GM21526 (cell line): ENCODE measurements at regions not wholly inside any gene's neighbourhood (a gene's known extent, or its start where the extent isn't known, plus 50 kb on each side); places are given as distances from the start of the nearest gene placed in this dataset.

Source experiments
- ATAC-seq: cut with Tn5 transposase; IDR thresholded peaks from one replicate; pipeline ENCODE4 v1.9.1; 2021; ENCODE audit warnings: moderate library complexity; ENCODE audit not compliant: unreplicated experiment, low FRiP score

DNA sequence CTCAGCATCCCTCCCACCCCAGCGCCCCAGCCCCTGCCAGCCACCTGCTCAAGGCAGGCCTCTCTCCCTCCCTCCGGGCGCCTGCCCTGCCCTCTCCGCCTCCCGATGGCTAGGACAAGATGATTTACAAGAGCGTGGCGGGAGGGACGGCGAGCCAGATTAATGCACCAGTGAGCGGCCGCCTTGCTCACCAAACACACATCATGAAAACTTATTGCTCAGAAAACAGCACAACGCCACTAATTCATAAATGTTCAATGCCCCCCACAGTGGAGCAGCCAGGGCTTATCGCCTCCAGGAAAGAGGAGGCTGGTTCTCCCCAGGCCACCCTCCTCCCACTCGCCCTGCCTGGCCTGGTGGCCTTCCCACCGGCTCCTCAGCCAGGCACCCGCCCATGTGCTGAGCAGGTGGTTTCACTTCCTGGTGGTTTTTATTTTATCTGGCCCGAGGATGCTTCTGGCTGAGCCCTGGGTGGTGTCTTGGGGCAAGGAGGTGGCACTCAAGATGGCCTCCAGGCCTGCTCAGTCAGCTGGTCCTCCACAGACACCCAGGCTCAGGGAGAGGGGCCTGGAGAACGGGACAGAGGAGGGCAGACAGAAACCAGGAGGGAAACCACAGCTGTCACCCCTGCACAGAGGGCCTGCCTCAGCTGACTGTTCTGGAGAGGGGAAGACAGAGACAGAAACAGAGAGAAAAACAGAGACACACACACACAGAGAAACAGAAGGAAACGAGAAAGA is 284.9 kb downstream of the UACA start:
- no peak for ATAC-seq

DNA sequence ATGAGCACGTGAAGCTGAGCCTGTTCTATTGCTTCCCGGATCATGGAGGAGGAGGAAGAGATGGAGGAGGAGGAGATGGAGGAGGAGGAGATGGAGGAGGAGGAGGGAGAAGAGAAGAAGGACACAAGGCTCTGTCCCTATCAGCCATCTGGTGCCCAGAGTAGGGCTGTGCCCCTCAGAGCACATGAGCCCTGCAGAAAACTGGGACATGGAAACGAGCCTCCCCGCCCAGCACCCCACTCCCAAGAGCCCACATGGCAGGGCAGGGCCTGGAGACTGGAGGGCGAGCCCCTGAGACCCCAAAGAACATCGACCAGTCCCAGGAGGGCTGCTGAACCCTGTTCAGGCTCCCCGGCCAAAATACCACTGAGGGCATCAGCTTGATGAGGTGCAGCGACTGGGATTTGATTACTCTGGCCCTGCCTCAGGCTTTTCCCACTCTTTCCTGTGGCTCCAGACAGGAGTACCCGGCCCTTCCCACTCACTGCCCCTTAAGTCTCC is 285.6 kb downstream of the UACA start:
- ATAC-seq, result no peak

DNA sequence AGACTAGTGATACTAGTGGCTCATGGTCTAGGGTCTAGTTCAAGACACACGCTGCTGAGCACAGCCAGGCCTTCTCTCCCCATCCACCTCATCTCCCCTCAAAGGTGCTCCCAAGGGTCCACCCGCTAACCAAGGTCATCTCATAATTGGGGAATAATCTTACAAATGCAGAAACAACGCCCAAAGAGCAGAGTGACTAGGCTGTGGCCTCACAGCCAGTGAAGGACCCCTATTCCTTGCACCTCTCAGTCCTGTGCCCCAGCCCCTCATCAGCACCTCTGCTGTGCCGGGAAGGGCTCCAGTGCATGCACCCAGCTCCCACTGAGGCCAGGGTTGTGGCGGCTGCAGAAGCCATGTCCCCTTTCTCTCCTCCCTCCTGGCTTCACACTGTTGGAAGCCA is 286.9 kb downstream of the UACA start:
- no peak for ATAC-seq

DNA sequence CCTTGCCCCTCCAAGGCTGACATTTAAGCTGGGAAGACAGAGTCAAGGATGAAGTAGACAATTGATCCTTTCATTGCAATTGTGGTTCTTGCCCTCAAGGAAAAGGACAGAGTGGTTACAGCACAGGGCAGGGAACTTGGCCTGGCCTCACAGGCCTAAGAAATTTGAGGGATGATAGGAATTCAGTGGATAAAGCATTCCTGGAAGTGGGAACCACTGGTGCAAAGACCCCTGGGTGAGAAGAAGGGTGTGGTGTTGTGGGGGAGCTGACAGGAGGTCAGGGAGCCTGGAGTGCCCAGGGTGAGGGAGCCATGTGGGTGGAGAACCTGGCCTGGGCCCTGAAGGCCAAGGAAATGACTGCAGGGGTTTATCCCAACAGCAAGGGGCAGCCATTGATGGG is 287.4 kb downstream of the UACA start:
- ATAC-seq, result no peak

DNA sequence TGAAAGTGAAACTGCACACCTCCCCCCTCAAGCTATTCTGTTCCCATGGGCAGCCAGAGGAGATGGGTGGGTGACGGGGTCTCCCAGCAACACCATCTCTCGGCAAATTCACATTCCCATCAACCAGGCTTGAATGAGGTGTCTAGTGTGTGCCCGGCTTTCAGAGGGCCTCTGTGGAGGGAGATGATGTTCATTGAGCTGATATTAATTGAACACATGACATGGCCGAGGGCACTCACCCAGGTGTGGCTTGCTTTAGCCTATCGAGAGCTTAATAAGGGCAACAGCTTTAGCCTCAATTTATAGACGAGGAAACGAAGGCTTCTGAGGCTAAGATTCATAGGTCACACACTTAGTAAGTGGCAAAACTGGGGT is 288.0 kb downstream of the UACA start:
- no peak for ATAC-seq

DNA sequence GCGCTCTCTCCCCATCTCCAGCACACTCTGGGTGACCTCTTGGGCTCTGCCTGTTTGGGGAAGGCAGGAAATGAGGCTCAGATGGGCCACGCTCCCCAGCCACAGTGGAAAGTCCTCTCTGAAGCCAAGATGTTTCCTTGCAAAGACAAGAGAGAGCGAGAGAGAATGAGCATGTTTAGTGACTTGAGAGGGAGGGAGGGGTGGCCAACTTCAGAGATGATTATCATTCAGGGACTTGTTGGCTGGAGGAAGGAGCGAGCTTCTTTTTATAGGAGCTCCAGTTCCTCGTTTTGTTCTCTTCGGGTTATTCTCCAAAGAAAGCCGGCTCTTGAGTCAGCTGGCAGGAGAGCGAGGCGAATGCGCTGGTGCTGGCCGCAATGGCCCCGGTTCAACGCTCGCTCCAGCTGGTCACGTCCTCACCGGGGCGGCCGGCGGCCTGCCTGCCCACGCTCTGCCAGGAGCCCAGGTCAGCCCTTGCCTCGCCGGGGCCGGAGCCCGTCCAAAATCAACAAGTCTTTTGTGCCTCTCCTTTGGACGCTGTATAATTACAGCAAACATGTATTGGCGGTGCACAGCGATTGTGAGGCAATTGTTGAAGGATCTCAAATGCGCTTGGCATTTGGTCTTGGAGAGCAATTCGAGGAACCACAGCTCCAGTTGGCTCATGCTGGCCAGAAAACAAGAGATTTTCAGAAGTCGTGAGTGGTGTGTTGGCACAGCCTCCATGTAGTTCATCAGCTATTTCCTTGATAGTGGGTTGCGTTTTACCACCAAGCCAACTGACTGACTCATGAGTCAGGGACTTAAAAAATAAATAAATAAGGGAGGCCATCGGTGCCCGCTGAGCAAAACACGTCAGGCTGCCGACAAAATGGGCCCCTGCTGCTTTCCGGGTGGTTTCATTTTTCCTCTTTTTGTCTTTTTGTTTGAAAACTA is 288.6 kb downstream of the UACA start:
- no peak for ATAC-seq

DNA sequence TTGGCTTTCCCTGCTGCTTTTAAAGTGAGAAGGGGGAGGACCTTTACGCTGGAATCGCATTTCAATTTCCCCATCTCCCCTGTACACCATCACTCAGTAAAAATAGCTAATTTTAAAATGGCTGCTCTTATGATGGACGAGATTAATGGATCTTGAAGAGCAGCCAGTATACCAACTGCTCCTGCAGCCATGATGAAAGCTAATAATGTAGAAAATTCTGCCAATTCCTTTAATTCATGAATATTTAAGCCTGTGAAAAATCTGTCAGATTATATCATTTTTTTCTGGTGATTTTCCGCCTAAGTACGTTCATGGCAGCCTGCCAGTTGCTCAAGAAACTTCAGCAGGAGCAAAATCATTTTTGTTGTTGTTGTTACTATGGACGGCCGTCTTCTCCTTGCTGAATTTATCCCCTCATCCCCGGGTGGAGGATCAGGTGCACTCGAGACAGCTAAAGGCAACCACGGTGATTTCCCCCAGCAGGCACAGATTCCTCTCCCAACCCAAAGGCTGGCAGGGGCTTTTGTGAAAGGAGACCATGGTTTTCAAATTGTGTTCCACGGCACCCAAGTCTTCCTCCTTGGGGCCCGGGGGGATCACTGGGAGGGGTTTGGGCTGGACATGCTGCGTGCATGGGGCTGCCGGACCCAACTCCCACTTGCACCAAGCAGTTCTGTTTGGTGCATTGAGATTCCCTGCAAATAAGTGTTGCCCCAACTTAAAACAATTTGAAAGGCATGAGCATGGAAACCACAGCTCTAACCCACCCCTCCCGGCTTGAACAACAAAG is 289.6 kb downstream of the UACA start:
- ATAC-seq, result no peak

DNA sequence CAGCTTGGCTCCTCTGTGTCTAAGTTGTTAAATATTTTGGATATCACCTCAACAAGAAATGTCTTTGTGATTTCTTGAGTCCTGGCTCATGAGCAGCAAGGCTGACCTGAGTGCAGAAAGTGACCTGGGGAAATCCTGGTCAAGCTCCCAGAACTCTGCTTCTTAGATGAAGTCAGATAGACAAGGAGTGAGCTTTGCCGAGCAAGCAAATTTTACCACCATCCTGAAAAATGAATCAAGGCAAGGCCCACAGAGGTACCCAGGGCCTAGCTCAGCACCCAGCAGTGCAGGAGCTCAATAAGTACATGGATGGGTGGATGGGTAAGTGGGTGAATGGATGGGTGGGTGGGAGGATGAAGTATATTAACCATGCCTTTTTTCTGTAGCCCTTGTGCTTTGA is 291.8 kb downstream of the UACA start:
- no peak for ATAC-seq

DNA sequence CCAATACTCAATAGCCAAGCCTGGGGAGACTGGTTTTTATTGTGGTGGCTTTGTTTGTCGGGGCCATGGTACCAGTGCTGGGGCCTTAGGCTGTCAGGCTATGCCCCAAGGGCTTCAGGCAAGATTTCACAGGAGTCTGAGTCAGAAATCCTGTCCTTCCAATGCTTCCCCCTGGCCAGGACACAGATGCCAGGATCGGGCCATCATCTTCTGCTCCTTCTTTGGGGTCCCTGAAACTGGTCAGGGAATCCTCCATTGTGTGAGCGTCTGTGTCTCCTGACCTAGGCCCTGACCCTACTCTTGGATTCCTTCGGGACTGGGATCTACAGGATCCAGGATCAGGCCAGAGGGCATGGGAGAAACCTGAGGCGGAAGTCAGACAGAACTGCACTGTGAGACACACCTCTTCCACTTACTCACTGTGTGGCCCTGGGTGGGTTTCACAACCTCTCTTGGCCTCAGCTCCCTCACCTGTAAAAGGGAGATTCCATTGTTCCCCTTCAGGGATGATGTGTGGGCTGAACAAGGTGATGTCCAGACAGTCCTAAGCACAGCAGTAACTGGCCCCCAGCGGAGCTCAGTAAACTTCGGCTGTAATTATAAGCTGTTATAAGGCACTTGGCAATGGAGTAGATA is 292.7 kb downstream of the UACA start:
- ATAC-seq, result no peak

DNA sequence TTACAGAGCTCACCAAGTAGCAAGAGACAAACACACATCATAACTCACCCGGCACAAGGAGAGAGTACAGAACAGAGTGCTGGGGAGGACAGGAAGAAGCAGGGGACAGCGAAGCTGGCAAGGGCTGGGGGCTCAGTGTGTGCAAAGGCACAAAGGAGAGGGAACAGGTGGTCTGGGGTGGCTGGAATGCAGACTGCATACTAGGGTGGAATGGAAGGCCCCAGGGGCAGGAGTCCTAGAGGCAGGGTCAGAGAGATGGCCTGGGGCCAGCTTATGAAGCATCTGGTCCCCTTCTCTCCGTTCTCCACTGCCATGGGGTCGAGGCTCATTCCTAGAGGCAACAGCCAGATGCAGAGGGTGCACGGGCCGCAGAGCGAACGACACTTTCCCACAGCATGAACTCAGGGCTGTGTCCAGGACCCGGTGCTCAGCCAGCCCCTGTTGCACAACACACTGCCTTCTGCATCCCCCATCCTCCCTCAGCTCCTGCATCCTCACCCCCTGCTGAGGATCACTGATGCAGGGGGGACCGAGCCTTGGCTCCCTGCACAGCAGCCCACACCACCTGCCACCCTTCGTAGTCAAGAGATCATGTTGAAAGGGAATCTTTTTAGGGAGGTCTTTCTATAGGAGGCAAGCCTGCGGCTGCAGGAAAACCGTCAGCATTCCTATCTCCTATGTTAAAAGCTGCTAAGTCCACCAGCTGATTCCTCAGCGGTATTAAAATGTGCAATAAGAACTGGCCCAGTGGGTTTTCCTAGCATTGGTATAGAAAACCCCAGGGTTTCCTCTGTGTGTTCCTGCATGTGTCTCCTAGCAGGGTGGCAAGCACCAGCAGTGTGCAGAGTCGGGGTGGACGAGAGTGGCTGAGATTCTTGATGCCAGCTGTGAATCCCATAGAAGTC is 293.5 kb downstream of the UACA start:
- no peak for ATAC-seq

DNA sequence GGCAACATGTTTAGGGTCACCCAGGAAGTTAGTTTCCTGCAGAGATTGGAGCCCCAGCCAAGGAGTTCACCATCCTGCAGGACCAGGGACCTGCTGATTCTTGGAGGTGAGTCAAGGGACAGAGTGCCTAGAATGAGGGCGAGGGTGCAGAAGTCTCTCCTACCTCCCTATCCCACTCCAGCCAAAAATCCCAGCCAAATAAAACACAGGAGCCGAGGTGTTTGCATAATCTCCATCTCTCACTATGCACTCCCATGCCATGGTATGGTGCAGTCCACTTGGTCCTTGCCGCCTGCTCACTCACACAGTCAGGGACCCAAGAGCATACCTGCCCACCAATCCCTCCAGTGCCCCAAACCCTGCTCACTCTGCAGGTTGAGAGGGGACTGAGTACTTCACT is 294.2 kb downstream of the UACA start:
- ATAC-seq, result no peak

DNA sequence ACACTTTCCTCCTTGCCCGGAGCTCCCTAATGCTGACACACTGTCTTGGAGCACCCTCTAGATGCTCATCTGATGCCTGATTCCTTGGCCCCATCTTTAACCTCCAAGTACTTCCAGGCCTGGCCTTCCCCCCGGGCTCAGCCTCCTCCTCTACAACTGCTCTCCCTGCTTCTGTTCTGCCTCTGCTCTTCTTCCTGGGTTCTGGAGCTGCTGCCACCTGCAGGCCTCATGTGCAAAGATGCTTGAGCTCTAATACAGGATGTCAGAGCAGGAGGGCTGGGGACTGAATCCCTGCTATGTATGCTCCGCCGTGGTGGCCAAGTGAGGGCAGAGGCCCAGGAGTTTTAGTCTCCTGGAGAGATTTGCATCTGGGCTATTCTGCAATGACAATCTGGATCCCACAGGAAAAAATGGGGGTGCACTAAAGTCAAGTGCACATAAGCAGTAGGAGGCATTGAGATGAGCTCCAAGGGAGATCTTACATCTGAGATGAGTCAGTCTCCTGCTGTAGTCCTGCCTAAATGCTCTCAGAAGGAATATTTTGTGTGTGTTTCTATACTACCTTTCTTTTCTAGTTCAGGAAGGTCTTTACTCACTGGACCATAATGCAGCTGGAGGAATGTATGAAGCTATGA is 296.3 kb downstream of the UACA start:
- no peak for ATAC-seq

DNA sequence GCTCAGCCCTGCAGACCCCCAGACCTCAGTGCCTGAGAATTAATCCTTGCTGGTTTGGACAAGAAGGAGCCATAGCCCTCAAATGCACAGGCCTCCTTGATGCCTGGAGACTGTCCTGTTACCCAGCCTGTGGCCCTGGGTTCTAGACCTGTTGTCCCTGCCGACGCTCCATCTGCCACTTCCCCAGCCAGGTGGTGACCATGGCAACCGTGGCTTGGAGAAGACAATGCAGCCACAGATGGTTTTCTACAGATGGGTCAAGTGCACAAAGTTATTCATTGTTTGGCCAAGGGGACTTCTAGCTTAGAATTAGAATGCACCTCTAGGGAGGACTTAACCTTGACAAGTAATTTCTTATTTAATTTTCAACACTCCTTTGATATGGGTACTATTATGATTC is 297.1 kb downstream of the UACA start:
- ATAC-seq, result no peak

DNA sequence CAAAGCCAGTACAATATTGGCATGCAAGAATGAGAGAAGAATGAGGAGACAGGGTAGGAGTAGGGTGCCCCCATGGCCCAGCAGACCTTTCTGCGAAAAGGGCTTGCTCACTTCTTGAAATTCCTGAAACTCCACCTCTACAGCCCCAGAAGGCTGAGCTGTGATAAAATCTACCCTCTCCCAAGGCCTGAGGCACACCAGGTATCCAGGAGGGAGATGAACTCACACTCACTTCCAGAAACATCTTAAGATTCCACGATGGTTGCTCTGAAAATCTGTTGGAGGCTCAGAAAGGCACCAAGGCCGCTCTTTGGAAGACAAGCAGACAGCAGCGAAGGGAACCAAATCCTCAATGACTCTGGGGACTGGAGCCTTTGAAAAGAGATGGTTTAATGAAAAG is 297.5 kb downstream of the UACA start:
- no peak for ATAC-seq

DNA sequence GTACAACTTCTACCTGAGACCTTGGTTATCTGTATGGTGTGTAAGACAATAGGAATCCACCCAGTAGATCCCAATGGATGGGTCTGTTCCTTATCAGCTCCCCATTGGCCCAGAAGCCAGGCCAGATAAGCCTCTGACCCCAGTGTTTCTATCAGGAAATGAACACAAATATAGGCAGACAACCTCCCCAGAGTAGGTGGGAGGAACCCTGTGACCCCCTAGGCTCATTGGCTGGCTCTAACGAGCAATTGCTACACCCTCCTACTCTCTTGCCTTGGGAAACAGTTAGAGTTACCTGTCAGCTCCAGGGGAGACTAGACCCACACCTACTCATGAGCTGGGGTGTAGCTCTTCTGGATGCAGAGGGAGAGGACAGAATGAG is 299.9 kb downstream of the UACA start:
- ATAC-seq, result peak; percentile 23

DNA sequence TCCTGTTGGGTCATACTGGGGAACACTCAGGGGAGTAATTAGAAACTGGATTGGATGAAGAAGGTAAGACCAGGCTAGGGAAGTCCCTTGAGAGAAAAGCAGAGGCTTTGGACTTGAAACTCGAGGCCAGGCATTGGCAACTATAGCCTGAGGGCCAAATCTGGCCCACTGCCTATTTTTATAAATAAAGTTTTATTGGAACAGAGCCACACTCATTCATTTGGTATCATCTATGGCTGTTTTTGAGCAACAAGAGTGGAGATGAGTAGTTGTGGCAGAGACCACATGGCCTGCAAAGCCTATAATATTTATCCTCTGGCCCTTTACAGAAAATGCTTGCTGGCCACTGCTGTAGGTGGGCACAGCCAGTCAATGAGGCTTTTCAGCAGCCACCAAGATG is 301.4 kb downstream of the UACA start:
- no peak for ATAC-seq

DNA sequence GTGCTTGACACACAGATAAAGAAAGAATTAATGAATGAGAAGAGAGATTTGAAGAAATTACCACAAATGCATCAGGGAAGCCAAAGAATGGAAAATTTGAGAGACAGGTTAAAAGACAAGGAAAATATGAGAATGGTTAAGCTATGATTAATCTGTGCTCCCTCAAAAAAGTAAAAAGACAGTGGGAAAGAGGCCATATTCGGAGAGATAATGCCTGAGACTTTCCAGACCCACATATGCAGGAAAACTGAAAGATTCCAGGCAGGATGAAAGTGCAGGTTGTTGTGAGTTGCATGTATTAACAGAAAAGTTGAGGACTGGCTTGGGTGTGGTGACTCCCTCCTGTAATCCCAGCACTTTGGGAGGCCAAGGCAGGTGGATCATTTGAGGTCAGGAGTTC is 302.3 kb downstream of the UACA start:
- no peak for ATAC-seq

DNA sequence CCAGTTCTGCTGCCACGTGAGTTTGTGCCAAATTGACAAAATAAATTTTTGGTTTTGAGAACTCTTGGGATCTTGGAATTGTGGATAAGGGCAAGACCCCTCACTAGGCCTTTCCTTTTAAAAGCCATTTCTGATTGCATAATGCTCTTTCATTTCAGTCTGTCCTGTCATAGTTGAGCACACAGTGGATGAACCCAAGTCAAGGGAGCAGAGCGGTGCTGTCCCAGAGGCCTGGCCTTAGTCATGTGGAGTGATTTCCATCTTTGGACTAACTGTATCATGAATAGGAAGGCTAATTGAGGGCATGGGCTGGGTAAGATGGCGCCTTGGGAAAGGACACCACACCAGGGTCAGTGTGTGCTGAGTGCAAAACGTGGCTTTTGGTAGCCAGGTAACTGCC is 304.0 kb downstream of the UACA start:
- ATAC-seq, result no peak

DNA sequence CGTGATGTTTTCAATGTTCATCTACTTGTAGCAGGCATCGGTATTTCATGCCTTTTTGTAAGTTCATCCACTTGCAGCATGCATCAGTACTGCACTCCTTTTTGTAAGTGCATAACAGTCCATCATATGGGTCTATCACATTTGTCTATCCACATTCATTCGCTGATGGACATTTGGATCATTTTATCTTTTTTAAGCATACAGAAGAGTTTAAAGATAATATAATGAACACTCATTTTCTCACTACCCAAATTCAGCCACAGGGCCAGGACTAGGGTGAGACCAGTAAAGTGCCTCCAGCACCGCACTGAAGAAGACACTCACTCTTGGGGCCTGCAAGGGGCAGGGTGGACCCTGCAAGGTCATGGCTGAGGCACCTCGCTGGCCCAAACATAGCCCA is 309.6 kb downstream of the UACA start:
- no peak for ATAC-seq
